Upper lobe of left lung (tissue), 6 donors: ENCODE measurements at regions not wholly inside any gene's neighbourhood (a gene's known extent, or its start where the extent isn't known, plus 50 kb on each side); places are given as distances from the start of the nearest gene placed in this dataset.

Experiments
- ATAC-seq, 2 donors: fragments of 200-7000 bp; cut with Tn5 transposase; one replicate each; pipeline ENCODE4 v1.9.1; 2022; ENCODE audit warnings: mild to moderate bottlenecking in 2 of 2, moderate library complexity in 2 of 2; ENCODE audit not compliant: low FRiP score in 2 of 2
- DNase-seq, 2 donors: peaks; one replicate each; pipeline ENCODE4 v3.0.0-alpha.2; 2019 to 2020
- H3K27ac ChIP-seq, 4 donors: fragments of 200-600 bp; sonication (generic); one replicate each; pipeline ENCODE4 v1.5.1; 2016 to 2019
- H3K27me3 ChIP-seq, 4 donors: fragments of 200-600 bp; sonication (generic); one replicate each; pipeline ENCODE4 v1.5.1; 2017 to 2019
- H3K36me3 ChIP-seq, 4 donors: fragments of 200-600 bp; sonication (generic); one replicate each; pipeline ENCODE4 v1.5.1; 2016 to 2019
- H3K4me1 ChIP-seq, 4 donors: fragments of 200-600 bp; sonication (generic); one replicate each; pipeline ENCODE4 v1.5.1; 2018 to 2019
- H3K4me3 ChIP-seq, 4 donors: fragments of 200-600 bp; sonication (generic); one replicate each; pipeline ENCODE4 v1.5.1; 2017 to 2019; ENCODE audit warnings: mild to moderate bottlenecking in 2 of 4, moderate library complexity in 1 of 4
- H3K9me3 ChIP-seq, 4 donors: fragments of 200-600 bp; sonication (generic); one replicate each; pipeline ENCODE4 v1.5.1; 2018 to 2019
- CTCF ChIP-seq, 6 experiments: fragments of 450-650 bp in 4 of 6; fragments of 200-600 bp in 2 of 6; sonication (generic) in 2 of 6; IDR thresholded peaks; one replicate each; pipeline ENCODE4 v1.5.1; 2016 to 2019; ENCODE audit warnings: antibody characterized with exemption in 6 of 6
- EP300 ChIP-seq, 4 donors: sonication (generic); formaldehyde crosslinking; IDR thresholded peaks; one replicate each; pipeline ENCODE4 v1.5.1; 2017; ENCODE audit warnings: antibody characterized with exemption in 4 of 4, control low read depth in 2 of 4
- POLR2A ChIP-seq, 4 donors: fragments of 450-650 bp; IDR thresholded peaks; one replicate each; pipeline ENCODE4 v1.5.1; 2016 to 2017; ENCODE audit warnings: antibody characterized with exemption in 4 of 4, mild to moderate bottlenecking in 2 of 4
- POLR2AphosphoS5 ChIP-seq, 2 donors: sonication (generic); formaldehyde crosslinking; IDR thresholded peaks; one replicate each; pipeline ENCODE4 v1.5.1; 2017; ENCODE audit warnings: antibody characterized with exemption in 2 of 2
- WGBS, 2 donors: methylation state at CpG; one replicate each; pipeline ENCODE4 v1.1.5; 2017 to 2018; 5-methylcytosine and 5-hydroxymethylcytosine counted together
- donor health status: DM: no; HTN: no; CAD: no; lungs with moderate emphysema.
- donor health status: DM: no; HTN: yes; CAD: no; lungs with severe emphysema.

GRCh38 chr17:12590417-12590816, 75.3 kb upstream of the MYOCD start:
- Histone ChIP-seq H3K27me3 (no peaks in the 10 kb centered on the region), H3K36me3 (no peaks in the 10 kb centered on the region), H3K9me3 (no peaks in the 10 kb centered on the region), H3K4me1 (no peaks in the 10 kb centered on the region), H3K4me3 (no peak overlapping the region), H3K27ac (no peak overlapping the region)
- WGBS, 2 donors = 81 to 88% methylated on average over 10 of the region's 10 CpGs
- ATAC-seq (no peak), DNase-seq (no peak)
- TF ChIP-seq POLR2A (IDR thresholded peaks at IDR 0.05) = no peak
- no peak for TF ChIP-seq CTCF (IDR thresholded peaks at IDR 0.05)
- TF ChIP-seq EP300 (IDR thresholded peaks at IDR 0.05) = no peak
- TF ChIP-seq POLR2AphosphoS5 (IDR thresholded peaks at IDR 0.05) = no peak

GRCh38 chr17:12591021-12591735, 74.5 kb upstream of the MYOCD start:
- Histone ChIP-seq H3K27me3 (no peaks in the 10 kb centered on the region), H3K27ac (no peak overlapping the region), H3K9me3 (no peaks in the 10 kb centered on the region), H3K36me3 (no peaks in the 10 kb centered on the region), H3K4me1 (no peaks in the 10 kb centered on the region), H3K4me3 (no peak overlapping the region)
- ATAC-seq (no peak), DNase-seq (no peak)
- WGBS, 2 donors = 49 to 52% methylated on average over 7 of the region's 7 CpGs
- TF ChIP-seq EP300 (IDR thresholded peaks at IDR 0.05) (no peak), CTCF (IDR thresholded peaks at IDR 0.05) (no peak), POLR2A (IDR thresholded peaks at IDR 0.05) (no peak), POLR2AphosphoS5 (IDR thresholded peaks at IDR 0.05) (no peak)

DNA sequence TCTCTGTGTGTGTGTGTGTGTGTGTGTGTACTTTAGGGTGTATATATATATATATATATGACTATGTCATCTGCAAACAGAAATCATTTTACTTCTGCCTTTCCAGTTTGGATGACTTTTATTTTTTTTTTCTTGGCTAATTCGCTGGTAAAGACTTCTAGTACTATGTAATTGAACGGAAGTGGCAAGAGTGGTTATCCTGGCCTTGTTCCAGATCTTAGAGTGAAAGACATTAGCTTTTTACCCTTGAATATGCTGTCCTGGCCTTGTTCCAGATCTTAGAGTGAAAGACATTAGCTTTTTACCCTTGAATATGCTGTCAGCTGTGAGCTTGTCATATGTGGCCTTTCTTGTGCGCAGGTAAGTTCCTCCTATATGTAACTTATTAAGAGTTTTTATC, 72.7 kb upstream of the MYOCD start:
- ATAC-seq = no peak
- Histone ChIP-seq H3K4me3 (no peak overlapping the region), H3K9me3 (no peaks in the 10 kb centered on the region), H3K36me3 (no peaks in the 10 kb centered on the region), H3K27ac (no peak overlapping the region), H3K4me1 (no peaks in the 10 kb centered on the region), H3K27me3 (no peaks in the 10 kb centered on the region)
- no peak for TF ChIP-seq EP300 (IDR thresholded peaks at IDR 0.05)
- TF ChIP-seq CTCF (IDR thresholded peaks at IDR 0.05) = no peak
- TF ChIP-seq POLR2A (IDR thresholded peaks at IDR 0.05) = no peak
- no peak for TF ChIP-seq POLR2AphosphoS5 (IDR thresholded peaks at IDR 0.05)
- WGBS, 2 donors = 39 to 43% methylated on average over 3 of the region's 3 CpGs
- no peak for DNase-seq

GRCh38 chr17:12596961-12597360, 68.7 kb upstream of the MYOCD start:
- Histone ChIP-seq H3K9me3 (no peaks in the 10 kb centered on the region), H3K36me3 (no peaks in the 10 kb centered on the region), H3K4me3 (no peak overlapping the region), H3K27ac (no peak overlapping the region), H3K27me3 (no peaks in the 10 kb centered on the region), H3K4me1 (no peaks in the 10 kb centered on the region)
- DNase-seq (peak in 1 of 2 donors; percentile 63), ATAC-seq (no peak)
- WGBS, 2 donors = 97 to 98% methylated on average over 11 of the region's 11 CpGs
- TF ChIP-seq POLR2AphosphoS5 (IDR thresholded peaks at IDR 0.05) (no peak), POLR2A (IDR thresholded peaks at IDR 0.05) (no peak), CTCF (IDR thresholded peaks at IDR 0.05) (no peak), EP300 (IDR thresholded peaks at IDR 0.05) (no peak)

- Histone ChIP-seq H3K4me1 (no peaks in the 10 kb centered on the region), H3K36me3 (no peaks in the 10 kb centered on the region), H3K27ac (no peak overlapping the region), H3K4me3 (no peak overlapping the region), H3K27me3 (no peaks in the 10 kb centered on the region), H3K9me3 (no peaks in the 10 kb centered on the region)
- no peak for TF ChIP-seq POLR2A (IDR thresholded peaks at IDR 0.05)
- no peak for TF ChIP-seq POLR2AphosphoS5 (IDR thresholded peaks at IDR 0.05)
- no peak for TF ChIP-seq CTCF (IDR thresholded peaks at IDR 0.05)
- TF ChIP-seq EP300 (IDR thresholded peaks at IDR 0.05) = no peak
- DNase-seq (no peak), ATAC-seq (no peak)
- WGBS, 2 donors = 92 to 93% methylated on average over 3 of the region's 3 CpGs
Observed at GRCh38 chr17:12597895-12598294, 67.8 kb upstream of the MYOCD start.
